ENCODE measurements at regions not wholly inside any gene's neighbourhood (a gene's known extent, or its start where the extent isn't known, plus 50 kb on each side); places are given as distances from the start of the nearest gene placed in this dataset.

DNA sequence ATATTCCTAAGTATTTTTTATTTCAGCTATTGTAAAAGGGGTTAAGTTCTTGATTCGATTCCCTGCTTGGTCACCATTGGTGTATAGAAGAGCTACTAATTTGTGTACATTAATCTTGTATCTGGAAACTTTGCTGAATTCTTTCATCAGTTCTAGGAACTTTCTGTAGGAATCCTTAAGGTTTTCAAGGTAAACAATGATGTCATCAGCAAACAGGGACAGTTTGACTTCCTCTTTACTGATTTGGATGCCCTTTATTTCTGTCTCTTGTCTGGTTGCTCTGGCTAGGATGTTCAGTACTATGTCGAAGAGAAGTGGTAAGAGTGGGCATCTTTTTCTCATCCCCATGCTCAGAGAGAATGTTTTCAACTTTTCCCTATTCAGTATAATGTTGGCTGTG is 252.7 kb downstream of the NR4A2 start:
- Mint-ChIP-seq H3K27me3 (ENCODE audit: insufficient read depth, unreplicated experiment) (no peaks in the 10 kb centered on the region), H3K9me3 (ENCODE audit: unreplicated experiment) (peaks cover 10% of the 10 kb centered on the region), H3K4me1 (ENCODE audit: insufficient read depth, unreplicated experiment) (peaks cover 15% of the 10 kb centered on the region), H3K4me3 (ENCODE audit: unreplicated experiment) (no peak overlapping the region), H3K27ac (ENCODE audit: low read depth, unreplicated experiment) (no peak overlapping the region), H3K36me3 (ENCODE audit: insufficient read depth, unreplicated experiment) (no peaks in the 10 kb centered on the region)
- BruUV-seq (replicated peaks) = no TSS peak
- TF ChIP-seq, protein P1, sequence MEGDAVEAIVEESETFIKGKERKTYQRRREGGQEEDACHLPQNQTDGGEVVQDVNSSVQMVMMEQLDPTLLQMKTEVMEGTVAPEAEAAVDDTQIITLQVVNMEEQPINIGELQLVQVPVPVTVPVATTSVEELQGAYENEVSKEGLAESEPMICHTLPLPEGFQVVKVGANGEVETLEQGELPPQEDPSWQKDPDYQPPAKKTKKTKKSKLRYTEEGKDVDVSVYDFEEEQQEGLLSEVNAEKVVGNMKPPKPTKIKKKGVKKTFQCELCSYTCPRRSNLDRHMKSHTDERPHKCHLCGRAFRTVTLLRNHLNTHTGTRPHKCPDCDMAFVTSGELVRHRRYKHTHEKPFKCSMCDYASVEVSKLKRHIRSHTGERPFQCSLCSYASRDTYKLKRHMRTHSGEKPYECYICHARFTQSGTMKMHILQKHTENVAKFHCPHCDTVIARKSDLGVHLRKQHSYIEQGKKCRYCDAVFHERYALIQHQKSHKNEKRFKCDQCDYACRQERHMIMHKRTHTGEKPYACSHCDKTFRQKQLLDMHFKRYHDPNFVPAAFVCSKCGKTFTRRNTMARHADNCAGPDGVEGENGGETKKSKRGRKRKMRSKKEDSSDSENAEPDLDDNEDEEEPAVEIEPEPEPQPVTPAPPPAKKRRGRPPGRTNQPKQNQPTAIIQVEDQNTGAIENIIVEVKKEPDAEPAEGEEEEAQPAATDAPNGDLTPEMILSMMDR (IDR thresholded peaks at IDR 0.05; ENCODE audit: unreplicated experiment) = no peak
- ChIA-PET POLR2A (no interaction called here), CTCF (interaction anchor here (0.6 kb wide), 1 partner anchor 46 kb away, joined by 4 read pairs; no protein-coding TSS in a partner anchor)
- intact Hi-C loops (cut with micrococcal nuclease) = no loop called here
- no peak for DNase-seq (ENCODE audit: unreplicated experiment)

DNA sequence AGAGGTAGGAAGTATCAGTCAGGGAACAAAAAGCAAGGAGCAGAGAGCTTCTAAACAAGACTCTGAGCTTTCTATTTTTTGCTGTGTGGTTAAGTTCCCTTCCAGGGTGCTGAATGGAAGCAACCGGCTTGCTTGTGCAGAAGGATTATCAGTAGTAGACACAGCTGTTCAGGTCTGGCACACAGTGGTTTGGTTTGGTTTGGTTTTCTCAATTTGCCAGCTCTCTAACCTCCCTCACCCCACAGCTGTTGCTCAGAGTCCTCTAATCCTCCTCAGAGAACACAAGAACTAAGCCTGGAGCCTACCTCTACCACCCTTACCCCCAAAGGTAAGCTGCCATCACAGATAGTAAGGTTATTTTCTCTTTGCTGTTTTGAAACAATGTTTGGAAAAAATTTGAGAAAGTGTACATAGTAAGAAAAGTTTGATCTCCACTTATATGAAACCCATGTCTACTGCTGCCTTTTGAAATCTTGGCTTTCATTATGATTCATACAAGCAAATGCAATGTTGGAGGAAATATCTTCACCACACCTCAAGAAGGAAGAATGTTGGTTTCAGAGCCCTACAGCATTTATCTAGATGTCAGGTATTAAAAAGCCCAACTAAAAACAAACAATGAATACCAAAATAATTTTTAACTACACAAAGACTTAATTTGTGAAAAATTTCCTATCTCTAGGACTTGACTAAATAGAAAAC is 255.3 kb downstream of the NR4A2 start:
- no peaks in the 10 kb centered on the region for H3K4me1 Mint-ChIP-seq (ENCODE audit: insufficient read depth, unreplicated experiment)
- peak overlapping the region; percentile 27 for H3K27ac Mint-ChIP-seq (ENCODE audit: low read depth, unreplicated experiment)
- intact Hi-C loops (cut with micrococcal nuclease) = no loop called here
- no peaks in the 10 kb centered on the region for H3K36me3 Mint-ChIP-seq (ENCODE audit: insufficient read depth, unreplicated experiment)
- peaks cover 10% of the 10 kb centered on the region for H3K9me3 Mint-ChIP-seq (ENCODE audit: unreplicated experiment)
- TF ChIP-seq, protein P1 (IDR thresholded peaks at IDR 0.05; ENCODE audit: unreplicated experiment) = no peak
- H3K27me3 Mint-ChIP-seq (ENCODE audit: insufficient read depth, unreplicated experiment) = no peaks in the 10 kb centered on the region
- H3K4me3 Mint-ChIP-seq (ENCODE audit: unreplicated experiment) = no peak overlapping the region
- ChIA-PET CTCF (no interaction called here), POLR2A (interaction anchor here (0.5 kb wide), 1 partner anchor 9 kb away, joined by 5 read pairs; no protein-coding TSS in a partner anchor)
- DNase-seq (ENCODE audit: unreplicated experiment) = peak; percentile 11
- no TSS peak for BruUV-seq (replicated peaks)

DNA sequence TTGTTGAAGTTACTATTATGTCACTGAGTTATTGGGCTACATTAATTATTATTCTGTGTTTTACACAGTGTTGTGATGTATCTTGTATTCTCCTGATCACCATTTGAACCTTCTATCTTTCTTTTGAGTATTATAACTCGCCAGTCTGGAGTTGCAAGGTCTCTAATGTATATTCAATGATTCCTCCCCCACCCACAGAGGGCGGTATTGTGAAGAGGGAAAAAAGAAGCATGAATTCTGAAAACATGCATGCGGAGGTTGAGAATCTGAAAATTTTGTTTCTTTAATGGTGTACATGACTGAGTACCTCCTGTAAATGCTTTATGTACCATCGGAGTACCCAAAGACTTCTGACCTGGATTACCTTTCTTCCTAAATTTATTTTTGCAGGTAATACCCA is 266.6 kb downstream of the NR4A2 start:
- no peaks in the 10 kb centered on the region for H3K9me3 Mint-ChIP-seq (ENCODE audit: unreplicated experiment)
- TF ChIP-seq, protein P1 (IDR thresholded peaks at IDR 0.05; ENCODE audit: unreplicated experiment) = peak; percentile 26
- peaks cover 9% of the 10 kb centered on the region for H3K4me1 Mint-ChIP-seq (ENCODE audit: insufficient read depth, unreplicated experiment)
- H3K4me3 Mint-ChIP-seq (ENCODE audit: unreplicated experiment) = no peak overlapping the region
- intact Hi-C loops (cut with micrococcal nuclease) = loop anchor here (10.0 kb wide), 1 partner anchor 519 kb away; no protein-coding TSS in a partner anchor
- no peaks in the 10 kb centered on the region for H3K36me3 Mint-ChIP-seq (ENCODE audit: insufficient read depth, unreplicated experiment)
- peak; percentile 53 for DNase-seq (ENCODE audit: unreplicated experiment)
- no peak overlapping the region for H3K27ac Mint-ChIP-seq (ENCODE audit: low read depth, unreplicated experiment)
- CTCF ChIA-PET = interaction anchor here (0.6 kb wide), 1 partner anchor 19 kb away, joined by 3 read pairs; no protein-coding TSS in a partner anchor
- POLR2A ChIA-PET = no interaction called here
- BruUV-seq (replicated peaks) = no TSS peak
- no peaks in the 10 kb centered on the region for H3K27me3 Mint-ChIP-seq (ENCODE audit: insufficient read depth, unreplicated experiment)

- CTCF ChIA-PET = no interaction called here
- no peaks in the 10 kb centered on the region for H3K9me3 Mint-ChIP-seq (ENCODE audit: unreplicated experiment)
- no peaks in the 10 kb centered on the region for H3K27me3 Mint-ChIP-seq (ENCODE audit: insufficient read depth, unreplicated experiment)
- H3K36me3 Mint-ChIP-seq (ENCODE audit: insufficient read depth, unreplicated experiment) = no peaks in the 10 kb centered on the region
- BruUV-seq (replicated peaks) = no TSS peak
- POLR2A ChIA-PET = no interaction called here
- peaks cover 9% of the 10 kb centered on the region for H3K4me1 Mint-ChIP-seq (ENCODE audit: insufficient read depth, unreplicated experiment)
- H3K4me3 Mint-ChIP-seq (ENCODE audit: unreplicated experiment) = no peak overlapping the region
- H3K27ac Mint-ChIP-seq (ENCODE audit: low read depth, unreplicated experiment) = no peak overlapping the region
- DNase-seq (ENCODE audit: unreplicated experiment) = no peak
- intact Hi-C loops (cut with micrococcal nuclease) = loop anchor here (10.0 kb wide), 1 partner anchor 520 kb away; no protein-coding TSS in a partner anchor
- TF ChIP-seq, protein P1 (IDR thresholded peaks at IDR 0.05; ENCODE audit: unreplicated experiment) = no peak
Observed at GRCh38 chr2:156064540-156064939, 268.0 kb downstream of the NR4A2 start.

Data from MCF 10A (cell line).